ENCODE measurements at regions not wholly inside any gene's neighbourhood (a gene's known extent, or its start where the extent isn't known, plus 50 kb on each side); places are given as distances from the start of the nearest gene placed in this dataset.
A peak's percentile ranks its signal among the peaks of the same experiment; 100 is the strongest.
"Not testable (repeated sequence)": the region's sequence is repeated elsewhere in the genome, so short reads cannot be mapped to it uniquely, and the experiment has no call there.

GRCh38 chr4:100631281-100631968 is 113.6 kb upstream of the EMCN start:
- DNase-seq = no peak

GRCh38 chr4:100630341-100630740 is 112.5 kb upstream of the EMCN start:
- DNase-seq = no peak

DNA sequence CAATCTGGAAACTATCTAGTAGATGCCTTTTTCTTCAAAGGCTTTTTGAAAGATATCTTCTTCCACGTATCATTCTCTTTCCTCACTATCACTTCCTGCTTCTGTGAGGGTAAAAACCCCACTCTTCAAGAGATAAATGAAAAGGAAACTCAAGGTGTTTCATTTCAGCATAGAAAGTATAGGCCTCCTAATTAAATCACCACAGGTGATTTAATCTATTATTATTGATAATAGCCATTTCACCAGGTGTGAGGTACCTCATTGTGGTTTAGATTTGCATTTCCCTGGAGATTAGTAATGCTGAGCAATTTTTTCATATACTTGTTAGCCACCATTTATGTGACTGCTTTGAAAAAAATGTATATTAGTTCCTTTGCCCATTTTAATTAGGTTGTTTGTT is 92.0 kb upstream of the EMCN start:
- DNase-seq = no peak

GRCh38 chr4:100608651-100609050 is 90.8 kb upstream of the EMCN start:
- not testable (repeated sequence) for DNase-seq

GRCh38 chr4:100605144-100605543 is 87.3 kb upstream of the EMCN start:
- DNase-seq = no peak

DNA sequence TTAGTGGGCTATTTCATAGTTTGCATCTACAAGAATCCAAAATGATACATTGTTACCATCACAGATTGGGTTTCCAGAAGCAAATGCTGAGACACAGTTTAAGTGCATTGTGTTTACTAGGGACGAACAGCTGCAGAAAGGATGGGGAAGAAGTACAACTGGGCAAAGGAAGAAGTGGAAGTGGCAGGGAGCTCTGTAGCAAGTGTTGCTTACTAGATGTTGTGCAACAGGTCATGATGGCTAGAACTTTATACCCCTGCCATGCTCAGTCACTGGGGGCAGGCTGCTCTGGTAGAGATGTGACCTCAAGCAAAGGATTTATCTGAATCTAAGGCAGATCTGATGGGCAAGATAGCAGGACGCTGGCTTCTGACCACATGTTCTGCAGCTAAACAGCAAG is 76.1 kb upstream of the EMCN start:
- DNase-seq = no peak

GRCh38 chr4:100591161-100591876 is 73.5 kb upstream of the EMCN start:
- DNase-seq = peak; percentile 19

DNA sequence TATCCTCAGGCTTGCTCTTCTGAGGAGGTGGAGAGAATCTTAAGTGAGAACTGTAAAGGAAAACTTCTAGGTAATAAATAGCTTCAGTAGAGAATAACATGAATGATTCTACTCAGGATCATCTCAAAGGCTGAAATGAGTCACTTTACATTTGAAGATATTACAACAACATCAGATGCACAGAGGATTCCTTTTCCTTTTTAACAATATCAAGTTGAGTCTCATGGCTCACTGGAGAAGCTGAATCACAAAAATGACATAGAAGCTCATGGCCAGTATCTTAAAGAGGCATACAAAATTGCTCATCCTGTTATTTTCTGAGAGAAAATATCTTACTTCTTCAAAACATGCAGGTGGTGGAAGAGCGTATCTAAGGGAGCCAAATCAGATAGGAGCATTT is 72.5 kb upstream of the EMCN start:
- no peak for DNase-seq

GRCh38 chr4:100588076-100588475 is 70.3 kb upstream of the EMCN start:
- no peak for DNase-seq

DNA sequence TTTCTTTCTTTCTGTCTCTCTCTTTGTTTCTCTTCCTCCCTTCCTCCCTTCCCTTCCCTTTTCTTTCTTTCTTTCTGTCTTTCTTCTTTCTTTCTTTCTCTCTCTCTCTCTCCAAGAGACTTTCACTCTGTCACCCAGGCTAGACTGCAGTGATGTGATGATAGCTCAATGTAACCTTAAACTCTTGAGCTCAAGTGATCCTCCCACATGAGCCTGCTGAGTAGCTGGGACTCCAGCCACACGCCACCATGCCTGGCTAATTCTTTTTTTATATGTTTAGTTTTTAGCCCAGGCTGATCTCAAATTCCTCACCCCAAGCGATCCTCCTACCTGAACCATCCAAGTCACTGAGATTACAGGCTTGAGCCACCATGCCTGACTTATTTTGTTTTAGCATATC is 64.3 kb upstream of the EMCN start:
- no peak for DNase-seq

DNA sequence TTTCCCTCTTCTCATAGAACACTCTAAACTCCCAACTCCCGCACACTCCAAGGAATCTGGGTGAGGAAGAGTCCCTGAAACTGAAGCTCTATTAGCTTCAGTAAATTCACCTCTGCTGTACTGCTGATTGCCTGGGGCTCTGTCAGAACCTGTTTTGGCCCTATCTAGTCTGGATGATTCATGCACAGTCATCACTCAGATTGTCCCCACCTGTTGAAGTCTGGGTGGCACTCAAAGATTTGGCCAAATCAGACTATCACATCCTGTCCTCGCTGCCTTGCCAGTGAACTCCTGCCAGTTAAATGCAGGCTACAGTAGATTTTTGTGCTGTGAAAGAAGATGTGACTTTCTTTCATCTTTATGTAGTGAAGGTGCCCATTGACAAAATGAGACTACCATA is 63.5 kb upstream of the EMCN start:
- DNase-seq = no peak

DNA sequence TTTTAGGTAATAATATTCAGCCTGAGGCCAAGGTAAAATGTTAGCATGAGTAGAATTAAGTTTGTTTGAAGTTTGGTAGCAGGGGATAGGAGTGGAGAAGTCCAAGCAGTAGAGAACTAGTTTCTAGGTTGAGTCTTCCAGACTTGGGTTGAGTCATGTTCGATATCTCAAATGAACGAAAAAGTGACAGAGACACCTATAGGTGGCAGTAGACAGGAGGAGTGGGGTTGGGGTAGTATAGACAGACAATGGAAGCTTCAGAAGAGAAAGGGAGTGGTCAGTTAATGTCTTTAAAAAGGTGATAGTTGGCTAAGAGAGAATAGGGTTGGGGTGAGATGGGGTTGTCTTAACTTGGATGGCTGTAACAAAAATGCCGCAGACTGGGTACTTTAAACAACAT is 58.7 kb upstream of the EMCN start:
- no peak for DNase-seq

DNA sequence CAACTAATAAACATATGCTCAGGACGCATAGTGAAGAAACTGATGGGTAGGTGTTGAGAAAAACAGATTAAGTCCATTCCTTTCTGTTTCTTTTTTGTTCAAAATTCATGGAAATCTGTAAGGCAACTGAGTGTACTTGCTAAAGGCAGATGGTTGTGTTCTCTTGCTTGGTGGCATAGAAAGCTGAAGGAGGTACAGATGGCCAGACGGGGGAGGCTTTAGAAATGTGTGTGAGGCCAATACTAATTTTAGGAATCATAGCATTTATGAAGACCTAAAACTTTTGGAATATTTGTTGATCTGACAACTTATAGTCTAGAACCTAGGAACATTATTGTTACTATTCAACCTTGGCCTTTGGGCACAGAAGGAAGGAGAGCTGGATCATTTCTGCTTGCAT is 56.8 kb upstream of the EMCN start:
- no peak for DNase-seq

- no peak for DNase-seq
Measured at GRCh38 chr4:100569196-100569595, 51.4 kb upstream of the EMCN start.

All from DMS 273 treated with DMSO at 0.1 percent for 48 hours (cell line).